ENCODE measurements at regions not wholly inside any gene's neighbourhood (a gene's known extent, or its start where the extent isn't known, plus 50 kb on each side); places are given as distances from the start of the nearest gene placed in this dataset.

- TF ChIP-seq CTCF (IDR thresholded peaks at IDR 0.05) (no peak), POLR2AphosphoS5 (IDR thresholded peaks at IDR 0.05) (no peak)
Measured at GRCh38 chr5:66277981-66278380, 133.9 kb downstream of the SREK1 start.

Data from suprapubic skin (tissue), 3 donors.